Smooth muscle cell (in vitro differentiated cells): ENCODE measurements at regions not wholly inside any gene's neighbourhood (a gene's known extent, or its start where the extent isn't known, plus 50 kb on each side); places are given as distances from the start of the nearest gene placed in this dataset.

Experiments used
- DNase-seq: peaks from one replicate; lab custom pipeline; 2025; ENCODE audit not compliant: unreplicated experiment; lab: John Stamatoyannopoulos, UW
- H2AFZ ChIP-seq: fragments of 200-600 bp; sonication (generic); 2 replicates; pipeline ENCODE4 v1.6.0; 2016; ENCODE audit warnings: antibody characterized with exemption, low read depth, mild to moderate bottlenecking
- H3F3A ChIP-seq: fragments of 200-600 bp; sonication (generic); 2 replicates; pipeline ENCODE4 v1.6.0; 2017; ENCODE audit warnings: antibody characterized with exemption, low read depth
- H3K27ac ChIP-seq: fragments of 200-600 bp; sonication (generic); 2 replicates; pipeline ENCODE4 v1.5.1; 2016; ENCODE audit warnings: low read depth, mild to moderate bottlenecking
- H3K27me3 ChIP-seq: fragments of 200-600 bp; sonication (generic); 2 replicates; pipeline ENCODE4 v1.6.1; 2016; ENCODE audit warnings: low read depth, mild to moderate bottlenecking
- H3K36me3 ChIP-seq: fragments of 200-600 bp; sonication (generic); 2 replicates; pipeline ENCODE4 v1.5.1; 2016; ENCODE audit warnings: low read depth
- H3K4me1 ChIP-seq: fragments of 200-600 bp; sonication (generic); 2 replicates; pipeline ENCODE4 v1.5.1; 2016; ENCODE audit warnings: low read depth
- H3K4me2 ChIP-seq: fragments of 200-600 bp; sonication (generic); 2 replicates; pipeline ENCODE4 v1.6.0; 2016; ENCODE audit warnings: mild to moderate bottlenecking
- H3K4me3 ChIP-seq: fragments of 200-600 bp; sonication (generic); 2 replicates; pipeline ENCODE4 v1.5.1; 2016; ENCODE audit warnings: mild to moderate bottlenecking
- H3K79me2 ChIP-seq: fragments of 200-600 bp; sonication (generic); 2 replicates; pipeline ENCODE4 v1.6.0; 2016; ENCODE audit warnings: low read depth, mild to moderate bottlenecking
- H3K9ac ChIP-seq: fragments of 200-600 bp; sonication (generic); 2 replicates; pipeline ENCODE4 v1.6.0; 2016; ENCODE audit warnings: low read depth
- H3K9me3 ChIP-seq: fragments of 200-600 bp; sonication (generic); replicated peaks from 2 replicates; pipeline ENCODE4 v1.5.1; 2016; ENCODE audit warnings: low read depth
- H4K20me1 ChIP-seq: fragments of 200-600 bp; sonication (generic); 2 replicates; pipeline ENCODE4 v1.6.0; 2016; ENCODE audit warnings: low read depth
- WGBS: methylation state at CpG from one replicate; pipeline ENCODE4 v1.1.7; 2016; ENCODE audit warnings: low lambda C conversion rate; 5-methylcytosine and 5-hydroxymethylcytosine counted together
- TF ChIP-seq, protein P1 (sequence below): fragments of 200-600 bp; sonication (generic); IDR thresholded peaks from 2 replicates; pipeline ENCODE4 v1.5.1; 2017; ENCODE audit warnings: borderline replicate concordance, mild to moderate bottlenecking, antibody characterized with exemption; ENCODE audit not compliant: insufficient read depth, poor library complexity, severe bottlenecking

GRCh38 chr2:142545036-142545435 is 332.4 kb upstream of the KYNU start:
- H2AFZ ChIP-seq: no peak overlapping the region
- no peaks in the 10 kb centered on the region for H3K9me3 ChIP-seq
- H3K4me3 ChIP-seq: no peak overlapping the region
- no peak overlapping the region for H3K9ac ChIP-seq
- H3K36me3 ChIP-seq: peaks cover 3% of the 10 kb centered on the region
- H4K20me1 ChIP-seq: no peaks in the 10 kb centered on the region
- H3K27me3 ChIP-seq: no peaks in the 10 kb centered on the region
- no peaks in the 10 kb centered on the region for H3F3A ChIP-seq
- TF ChIP-seq, protein P1, sequence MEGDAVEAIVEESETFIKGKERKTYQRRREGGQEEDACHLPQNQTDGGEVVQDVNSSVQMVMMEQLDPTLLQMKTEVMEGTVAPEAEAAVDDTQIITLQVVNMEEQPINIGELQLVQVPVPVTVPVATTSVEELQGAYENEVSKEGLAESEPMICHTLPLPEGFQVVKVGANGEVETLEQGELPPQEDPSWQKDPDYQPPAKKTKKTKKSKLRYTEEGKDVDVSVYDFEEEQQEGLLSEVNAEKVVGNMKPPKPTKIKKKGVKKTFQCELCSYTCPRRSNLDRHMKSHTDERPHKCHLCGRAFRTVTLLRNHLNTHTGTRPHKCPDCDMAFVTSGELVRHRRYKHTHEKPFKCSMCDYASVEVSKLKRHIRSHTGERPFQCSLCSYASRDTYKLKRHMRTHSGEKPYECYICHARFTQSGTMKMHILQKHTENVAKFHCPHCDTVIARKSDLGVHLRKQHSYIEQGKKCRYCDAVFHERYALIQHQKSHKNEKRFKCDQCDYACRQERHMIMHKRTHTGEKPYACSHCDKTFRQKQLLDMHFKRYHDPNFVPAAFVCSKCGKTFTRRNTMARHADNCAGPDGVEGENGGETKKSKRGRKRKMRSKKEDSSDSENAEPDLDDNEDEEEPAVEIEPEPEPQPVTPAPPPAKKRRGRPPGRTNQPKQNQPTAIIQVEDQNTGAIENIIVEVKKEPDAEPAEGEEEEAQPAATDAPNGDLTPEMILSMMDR: no peak
- no peak overlapping the region for H3K27ac ChIP-seq
- no peaks in the 10 kb centered on the region for H3K4me1 ChIP-seq
- no peaks in the 10 kb centered on the region for H3K79me2 ChIP-seq
- WGBS: 81% methylated on average over 3 of the region's 3 CpGs
- no peak for DNase-seq
- no peak overlapping the region for H3K4me2 ChIP-seq

GRCh38 chr2:142544173-142544572 is 333.3 kb upstream of the KYNU start:
- no peaks in the 10 kb centered on the region for H3K4me1 ChIP-seq
- 87% methylated on average over 4 of the region's 4 CpGs for WGBS

DNA sequence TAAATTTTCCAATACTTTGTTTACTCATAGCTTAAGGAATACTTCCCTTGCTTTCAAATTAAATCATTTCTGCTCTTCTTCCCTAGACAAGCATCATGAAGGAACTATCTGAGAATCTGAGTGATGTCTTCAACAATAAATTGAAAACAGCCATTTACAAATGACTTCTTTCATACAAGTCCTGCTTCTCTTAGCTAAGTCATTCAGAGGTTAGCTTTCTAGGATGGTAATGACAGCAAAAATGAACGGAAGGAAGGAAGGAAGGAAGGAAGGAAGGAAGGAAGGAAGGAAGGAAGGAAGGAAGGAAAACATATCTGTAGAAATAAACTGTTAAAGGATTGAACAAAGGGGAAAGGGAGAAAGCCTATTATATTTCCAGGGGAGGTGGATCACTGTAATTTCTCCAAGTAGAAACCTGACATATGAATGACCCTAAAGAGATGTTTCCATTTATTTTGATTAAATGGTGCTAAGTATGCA is 335.0 kb upstream of the KYNU start:
- Histone ChIP-seq H3K9ac (no peak overlapping the region), H3K79me2 (no peaks in the 10 kb centered on the region), H3K36me3 (no peaks in the 10 kb centered on the region), H3K27me3 (no peaks in the 10 kb centered on the region), H3F3A (no peaks in the 10 kb centered on the region), H2AFZ (no peak overlapping the region), H3K27ac (no peak overlapping the region), H3K4me1 (no peaks in the 10 kb centered on the region), H4K20me1 (no peaks in the 10 kb centered on the region), H3K4me3 (no peak overlapping the region), H3K4me2 (no peak overlapping the region), H3K9me3 (no peaks in the 10 kb centered on the region)
- 50% methylated on average over 1 of the region's 1 CpG for WGBS
- TF ChIP-seq, protein P1: no peak
- no peak for DNase-seq

More at GRCh38 chr2:142544173-142544572, 333.3 kb upstream of the KYNU start:
- Histone ChIP-seq H3K36me3 (peaks cover under 1% of the 10 kb centered on the region), H3K4me2 (no peak overlapping the region), H3K4me3 (no peak overlapping the region), H3K27me3 (no peaks in the 10 kb centered on the region), H2AFZ (no peak overlapping the region), H3K9me3 (no peaks in the 10 kb centered on the region), H4K20me1 (no peaks in the 10 kb centered on the region), H3F3A (no peaks in the 10 kb centered on the region), H3K27ac (no peak overlapping the region), H3K9ac (no peak overlapping the region), H3K79me2 (no peaks in the 10 kb centered on the region)
- no peak for DNase-seq
- TF ChIP-seq, protein P1: no peak

- DNase-seq: no peak
- 82% methylated on average over 6 of the region's 6 CpGs for WGBS
Observed at GRCh38 chr2:142536966-142537365, 340.5 kb upstream of the KYNU start.

More at GRCh38 chr2:142536966-142537365, 340.5 kb upstream of the KYNU start:
- Histone ChIP-seq H3K36me3 (no peaks in the 10 kb centered on the region), H3K27me3 (no peaks in the 10 kb centered on the region), H3K4me3 (no peak overlapping the region), H3K4me1 (no peaks in the 10 kb centered on the region), H3K9ac (no peak overlapping the region), H3K79me2 (no peaks in the 10 kb centered on the region), H3F3A (no peaks in the 10 kb centered on the region), H2AFZ (no peak overlapping the region), H3K4me2 (no peak overlapping the region), H3K9me3 (no peaks in the 10 kb centered on the region), H4K20me1 (no peaks in the 10 kb centered on the region), H3K27ac (no peak overlapping the region)
- TF ChIP-seq, protein P1: no peak
